Gastroesophageal sphincter (tissue), 4 donors: ENCODE measurements at regions not wholly inside any gene's neighbourhood (a gene's known extent, or its start where the extent isn't known, plus 50 kb on each side); places are given as distances from the start of the nearest gene placed in this dataset.

Experiments used
- ATAC-seq: fragments of 150-250 bp; one replicate; pipeline ENCODE4 v1.9.1; 2016; ENCODE audit warnings: mild to moderate bottlenecking, moderate library complexity
- H3K27ac ChIP-seq, 4 donors: fragments of 200-600 bp; sonication (generic) in 3 of 4; 1 replicate in 3 of 4; 2 replicates in 1 of 4; pipeline ENCODE4 v1.5.1; 2016 to 2019
- H3K27me3 ChIP-seq: fragments of 200-600 bp; sonication (generic); one replicate; pipeline ENCODE4 v1.5.1; 2019
- H3K36me3 ChIP-seq, 2 donors: fragments of 200-600 bp; sonication (generic); one replicate each; pipeline ENCODE4 v1.5.1; 2019; ENCODE audit warnings: control low read depth in 1 of 2
- H3K4me1 ChIP-seq, 3 donors: fragments of 200-600 bp; sonication (generic); 1 replicate in 2 of 3; 2 replicates in 1 of 3; pipeline ENCODE4 v1.5.1; 2016 to 2019; ENCODE audit warnings: control low read depth in 2 of 3
- H3K4me3 ChIP-seq, 2 donors: fragments of 200-600 bp; sonication (generic); one replicate each; pipeline ENCODE4 v1.5.1; 2019; ENCODE audit warnings: mild to moderate bottlenecking in 1 of 2, moderate library complexity in 1 of 2
- H3K9me3 ChIP-seq, 3 donors: fragments of 200-600 bp; sonication (generic); one replicate each; pipeline ENCODE4 v1.5.1; 2017 to 2019; ENCODE audit warnings: control low read depth in 2 of 3
- CTCF ChIP-seq, 4 experiments: fragments of 200-600 bp in 2 of 4; fragments of 450-650 bp in 2 of 4; sonication (generic) in 1 of 4; IDR thresholded peaks; one replicate each; pipeline ENCODE4 v1.5.1; 2017 to 2019; ENCODE audit warnings: antibody characterized with exemption in 4 of 4, mild to moderate bottlenecking in 2 of 4, moderate library complexity in 2 of 4
- EP300 ChIP-seq: sonication (generic); formaldehyde crosslinking; IDR thresholded peaks from one replicate; pipeline ENCODE4 v1.6.1; 2017; ENCODE audit warnings: antibody characterized with exemption, mild to moderate bottlenecking
- POLR2A ChIP-seq, 2 donors: fragments of 450-650 bp; IDR thresholded peaks; one replicate each; pipeline ENCODE4 v1.6.1; 2017; ENCODE audit warnings: antibody characterized with exemption in 2 of 2, mild to moderate bottlenecking in 2 of 2, moderate library complexity in 1 of 2
- POLR2AphosphoS5 ChIP-seq: sonication (generic); formaldehyde crosslinking; IDR thresholded peaks from one replicate; pipeline ENCODE4 v1.6.1; 2017; ENCODE audit warnings: antibody characterized with exemption
- WGBS, 2 donors: methylation state at CpG; one replicate each; pipeline ENCODE4 v1.1.5; 2018; ENCODE audit warnings: low coverage in 1 of 2; 5-methylcytosine and 5-hydroxymethylcytosine counted together

GRCh38 chr12:123033392-123034021 lies 53.0 kb downstream of the ARL6IP4 start:
- ATAC-seq = no peak
- Histone ChIP-seq H3K27ac (no peak overlapping the region), H3K4me1 (peaks cover 0 to 26% (median 0%) of the 10 kb centered on the region in 3 donors), H3K9me3 (no peaks in the 10 kb centered on the region), H3K4me3 (no peak overlapping the region), H3K27me3 (no peaks in the 10 kb centered on the region), H3K36me3 (peaks cover 0 to 57% of the 10 kb centered on the region in 2 donors)
- WGBS, 2 donors = 67% methylated on average over 2 of the region's 3 CpGs; no CpG with 5 or more reads in 1 of the 2 donors
- no peak for TF ChIP-seq POLR2AphosphoS5
- no peak for TF ChIP-seq EP300
- TF ChIP-seq CTCF (IDR thresholded peaks at IDR 0.05) = no peak
- TF ChIP-seq POLR2A (IDR thresholded peaks at IDR 0.05) = no peak

DNA sequence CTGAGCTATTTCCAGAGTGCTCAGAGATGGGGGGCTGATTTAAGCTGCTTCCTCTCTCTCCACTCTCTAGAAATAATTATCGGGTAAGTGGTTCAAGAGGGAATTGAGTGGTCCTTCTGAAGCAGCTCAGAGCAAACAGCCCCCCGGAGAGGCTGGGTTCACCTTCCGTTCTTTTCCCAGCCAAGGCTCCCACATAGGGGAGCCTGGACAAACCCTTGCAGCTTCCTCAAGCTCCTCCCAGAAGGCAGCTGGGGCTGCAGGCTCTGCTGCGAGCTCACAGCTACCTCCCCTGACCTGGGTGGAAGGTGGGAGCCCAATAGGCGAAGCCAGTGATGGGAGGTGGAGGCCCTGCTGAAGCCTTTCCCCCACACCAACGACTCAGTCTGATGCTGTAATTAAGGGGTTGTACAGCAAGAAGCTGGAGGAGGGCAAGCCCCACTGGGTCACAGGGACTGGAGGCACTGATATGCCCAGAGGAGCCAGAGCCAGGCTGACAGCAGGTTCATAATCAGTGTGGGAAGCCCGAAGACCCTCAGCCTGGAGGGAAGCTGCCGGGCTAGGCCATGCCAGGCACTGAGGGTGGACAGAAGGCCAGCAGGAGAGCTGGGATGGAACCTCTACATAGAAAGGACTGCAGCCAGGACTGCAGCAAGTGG lies 52.4 kb downstream of the ARL6IP4 start:
- ATAC-seq = no peak
- Histone ChIP-seq H3K36me3 (peaks cover 0 to 63% of the 10 kb centered on the region in 2 donors), H3K4me1 (peaks cover 0 to 26% (median 0%) of the 10 kb centered on the region in 3 donors), H3K4me3 (no peak overlapping the region), H3K27ac (no peak overlapping the region), H3K27me3 (no peaks in the 10 kb centered on the region), H3K9me3 (no peaks in the 10 kb centered on the region)
- TF ChIP-seq CTCF (IDR thresholded peaks at IDR 0.05) (no peak), POLR2A (IDR thresholded peaks at IDR 0.05) (no peak), POLR2AphosphoS5 (no peak), EP300 (no peak)
- 76 to 90% methylated on average over 2 to 3 of the region's 8 CpGs for WGBS, 2 donors
